SK-N-SH (cell line): ENCODE measurements at regions not wholly inside any gene's neighbourhood (a gene's known extent, or its start where the extent isn't known, plus 50 kb on each side); places are given as distances from the start of the nearest gene placed in this dataset.

Source experiments
- CHD2 ChIP-seq: fragments of 150-350 bp; IDR thresholded peaks from 2 replicates; pipeline ENCODE4 v1.6.1; 2018; ENCODE audit warnings: low read length; ENCODE audit not compliant: partially characterized antibody
- CTCF ChIP-seq: fragments of 200-600 bp; sonication (generic); IDR thresholded peaks from 2 replicates; pipeline ENCODE4 v1.6.1; 2017; ENCODE audit warnings: antibody characterized with exemption, mild to moderate bottlenecking, moderate library complexity
- EP300 ChIP-seq, 2 experiments: IDR thresholded peaks; 2 replicates each; pipeline versions ENCODE4 v1.4.0 to v1.6.1; 2012; ENCODE audit warnings: borderline replicate concordance in 1 of 2, low read depth in 1 of 2, low read length in 1 of 2
- EZH2phosphoT487 ChIP-seq: fragments of 200-600 bp; sonication (generic); IDR thresholded peaks from 2 replicates; pipeline ENCODE4 v1.6.1; 2017; ENCODE audit warnings: low read depth, mixed run types, mild to moderate bottlenecking, antibody characterized with exemption, moderate library complexity, borderline replicate concordance
- FOXJ3 ChIP-seq: sonication (generic); formaldehyde crosslinking; IDR thresholded peaks from 2 replicates; pipeline ENCODE4 v1.5.1; 2020; ENCODE audit warnings: mild to moderate bottlenecking, missing genetic modification reagents
- FOXM1 ChIP-seq: IDR thresholded peaks from 2 replicates; pipeline ENCODE4 v1.4.0; 2012; ENCODE audit warnings: low read depth, mild to moderate bottlenecking
- JUND ChIP-seq: IDR thresholded peaks from 2 replicates; pipeline ENCODE4 v1.4.0; 2012
- MAX ChIP-seq: IDR thresholded peaks from 2 replicates; pipeline ENCODE4 v1.4.0; 2012; ENCODE audit warnings: low read depth
- MXI1 ChIP-seq: IDR thresholded peaks from 2 replicates; pipeline ENCODE4 v1.6.1; 2012; ENCODE audit warnings: mild to moderate bottlenecking, low read depth, low read length, improper control_type of control experiment
- NFIC ChIP-seq: IDR thresholded peaks from 2 replicates; pipeline ENCODE4 v1.4.0; 2012; ENCODE audit warnings: borderline replicate concordance
- POLR2AphosphoS5 ChIP-seq: IDR thresholded peaks from 2 replicates; pipeline ENCODE4 v1.6.1; 2012; ENCODE audit warnings: low read depth, low read length
- RCOR1 ChIP-seq: fragments of 150-350 bp; IDR thresholded peaks from 2 replicates; pipeline ENCODE4 v1.6.1; 2017; ENCODE audit warnings: antibody characterized with exemption, low read length
- REST ChIP-seq: IDR thresholded peaks from 2 replicates; pipeline ENCODE4 v1.6.1; 2012; ENCODE audit warnings: mild to moderate bottlenecking, low read depth, low read length, moderate library complexity
- TAF1 ChIP-seq: IDR thresholded peaks from 2 replicates; pipeline ENCODE4 v1.6.1; 2012; ENCODE audit warnings: low read depth, mild to moderate bottlenecking, low read length, moderate library complexity, borderline replicate concordance

GRCh38 chr20:43781215-43781614, 54.4 kb upstream of the GTSF1L start:
- TF ChIP-seq RCOR1 (no peak), TAF1 (no peak), NFIC (no peak), CTCF (no peak), MAX (no peak), EP300 (IDR thresholded peaks at IDR 0.05; ENCODE audit: borderline replicate concordance in 1 of 2, low read depth in 1 of 2, low read length in 1 of 2) (no peak), CHD2 (no peak), MXI1 (no peak), REST (no peak), EZH2phosphoT487 (no peak), JUND (no peak), POLR2AphosphoS5 (no peak), FOXM1 (no peak), FOXJ3 (CRISPR knock-in tag) (no peak)
